HUES6 (cell line): ENCODE measurements at regions not wholly inside any gene's neighbourhood (a gene's known extent, or its start where the extent isn't known, plus 50 kb on each side); places are given as distances from the start of the nearest gene placed in this dataset.
"Not testable (repeated sequence)": the region's sequence is repeated elsewhere in the genome, so short reads cannot be mapped to it uniquely, and the experiment has no call there.

Source experiments
- H3K27ac ChIP-seq: 2 replicates; pipeline ENCODE4 v1.7.0; 2013; ENCODE audit warnings: low read depth, mild to moderate bottlenecking, low read length, inconsistent platforms
- H3K27me3 ChIP-seq: 2 replicates; pipeline ENCODE4 v1.6.1; 2013; ENCODE audit warnings: low read length; ENCODE audit not compliant: control insufficient read depth, insufficient read depth
- H3K36me3 ChIP-seq: 2 replicates; pipeline ENCODE4 v1.6.1; 2013; ENCODE audit warnings: low read length; ENCODE audit not compliant: control insufficient read depth, insufficient read depth
- H3K4me1 ChIP-seq: 2 replicates; pipeline ENCODE4 v1.6.1; 2013; ENCODE audit warnings: low read length; ENCODE audit not compliant: control insufficient read depth, insufficient read depth
- H3K4me3 ChIP-seq: 2 replicates; pipeline ENCODE4 v1.5.1; 2013; ENCODE audit warnings: low read depth, low read length
- H3K9ac ChIP-seq: one replicate; pipeline ENCODE4 v1.6.1; 2013; ENCODE audit warnings: mild to moderate bottlenecking, low read length
- H3K9me3 ChIP-seq: 2 replicates; pipeline ENCODE4 v1.6.1; 2013; ENCODE audit warnings: low read depth, low read length; ENCODE audit not compliant: control insufficient read depth, insufficient read depth

GRCh38 chr7:46759711-46760480, 822.0 kb downstream of the TNS3 start:
- Histone ChIP-seq H3K27me3 (no peaks in the 10 kb centered on the region), H3K9me3 (no peaks in the 10 kb centered on the region), H3K4me1 (peaks cover 4% of the 10 kb centered on the region; the same call in 1 of the 2 replicates), H3K27ac (no peak overlapping the region), H3K36me3 (no peaks in the 10 kb centered on the region), H3K4me3 (no peak overlapping the region), H3K9ac (no peak overlapping the region)

GRCh38 chr7:46756996-46757395, 824.9 kb downstream of the TNS3 start:
- Histone ChIP-seq H3K27me3 (no peaks in the 10 kb centered on the region), H3K36me3 (no peaks in the 10 kb centered on the region), H3K4me3 (no peak overlapping the region), H3K9ac (no peak overlapping the region), H3K27ac (no peak overlapping the region), H3K4me1 (peaks cover 4% of the 10 kb centered on the region; the same call in 1 of the 2 replicates), H3K9me3 (no peaks in the 10 kb centered on the region)

DNA sequence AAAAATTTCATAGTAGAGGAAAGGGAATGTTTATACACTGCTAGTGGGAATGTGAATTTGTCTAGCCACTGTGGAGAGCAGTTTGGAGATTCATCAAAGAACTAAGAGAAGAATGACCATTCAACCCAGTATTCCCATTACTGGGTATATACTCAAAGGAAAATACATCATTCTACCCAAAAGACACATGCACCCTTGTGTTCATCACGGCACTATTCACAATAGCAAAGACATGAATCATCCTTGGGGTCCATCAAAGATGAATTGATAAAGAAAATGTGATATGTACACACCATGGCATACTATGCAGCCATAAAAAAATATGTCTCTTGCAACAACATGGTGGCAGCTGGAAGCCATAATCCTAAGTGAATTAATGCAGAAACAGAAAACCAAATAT, 825.7 kb downstream of the TNS3 start:
- Histone ChIP-seq H3K27ac (no peak overlapping the region), H3K9ac (no peak overlapping the region)

DNA sequence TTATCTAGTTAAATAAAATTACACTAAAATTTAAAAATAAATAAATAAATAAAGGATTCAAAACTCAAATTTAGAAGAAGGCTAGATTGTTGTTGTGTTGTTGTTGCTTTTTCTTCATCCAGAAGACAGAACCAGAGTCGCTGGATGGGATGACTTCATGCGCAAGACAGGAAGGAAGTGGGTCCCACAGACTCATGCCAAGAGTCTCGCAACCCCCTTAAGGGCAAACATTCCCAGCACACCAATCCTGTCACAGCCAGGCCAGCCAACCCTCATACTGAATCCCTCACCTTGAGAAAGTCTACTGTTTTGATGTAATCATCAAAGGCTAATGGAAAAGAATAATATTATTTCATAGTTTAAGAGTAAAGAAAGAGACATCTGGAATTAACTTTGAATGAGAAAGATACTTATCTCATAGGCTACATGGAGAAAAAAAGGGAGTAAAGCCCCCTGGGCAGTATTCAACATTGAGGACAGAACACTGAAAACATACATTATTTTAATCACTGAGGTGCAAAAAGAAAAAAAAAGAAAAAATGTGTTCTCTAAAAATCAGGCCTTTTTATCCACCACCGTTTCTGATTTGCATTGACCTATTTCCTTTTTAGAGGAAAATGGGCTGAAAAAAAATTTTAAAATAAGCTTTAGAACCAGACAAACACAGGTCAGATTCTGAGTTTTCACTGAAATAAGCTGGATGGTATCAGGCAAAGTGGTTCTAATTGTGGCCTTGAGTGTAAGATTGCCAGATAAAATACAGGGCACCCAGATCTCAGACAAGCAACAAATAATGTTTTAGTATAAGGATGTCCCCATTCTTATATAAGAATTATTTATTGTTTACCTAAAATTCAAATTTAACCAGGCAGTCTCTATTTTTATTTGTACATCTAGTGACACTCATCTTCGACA, 826.5 kb downstream of the TNS3 start:
- no peaks in the 10 kb centered on the region for H3K36me3 ChIP-seq
- no peak overlapping the region for H3K27ac ChIP-seq
- peaks cover 4% of the 10 kb centered on the region; the same call in 1 of the 2 replicates for H3K4me1 ChIP-seq
- no peak overlapping the region for H3K9ac ChIP-seq
- H3K9me3 ChIP-seq: no peaks in the 10 kb centered on the region
- no peaks in the 10 kb centered on the region for H3K27me3 ChIP-seq
- no peak overlapping the region for H3K4me3 ChIP-seq

More for the DNA sequence above, 825.7 kb downstream of the TNS3 start:
- Histone ChIP-seq H3K4me1 (peaks cover 4% of the 10 kb centered on the region; the same call in 1 of the 2 replicates), H3K9me3 (no peaks in the 10 kb centered on the region), H3K36me3 (no peaks in the 10 kb centered on the region), H3K27me3 (no peaks in the 10 kb centered on the region), H3K4me3 (no peak overlapping the region)

- no peak overlapping the region for H3K27ac ChIP-seq
Observed at GRCh38 chr7:46754140-46754720, 827.7 kb downstream of the TNS3 start.

GRCh38 chr7:46753662-46754061, 828.2 kb downstream of the TNS3 start:
- no peaks in the 10 kb centered on the region for H3K9me3 ChIP-seq
- H3K36me3 ChIP-seq: no peaks in the 10 kb centered on the region
- no peak overlapping the region for H3K4me3 ChIP-seq
- no peak overlapping the region for H3K27ac ChIP-seq
- H3K27me3 ChIP-seq: no peaks in the 10 kb centered on the region
- peaks cover 4% of the 10 kb centered on the region; the same call in 1 of the 2 replicates for H3K4me1 ChIP-seq
- H3K9ac ChIP-seq: no peak overlapping the region

More at GRCh38 chr7:46754140-46754720, 827.7 kb downstream of the TNS3 start:
- Histone ChIP-seq H3K9ac (no peak overlapping the region), H3K9me3 (no peaks in the 10 kb centered on the region), H3K36me3 (no peaks in the 10 kb centered on the region), H3K27me3 (no peaks in the 10 kb centered on the region), H3K4me1 (peaks cover 4% of the 10 kb centered on the region; the same call in 1 of the 2 replicates), H3K4me3 (no peak overlapping the region)

- no peak overlapping the region for H3K27ac ChIP-seq
Observed at GRCh38 chr7:46752881-46753366, 829.0 kb downstream of the TNS3 start.

GRCh38 chr7:46751927-46752723, 829.8 kb downstream of the TNS3 start:
- H3K9ac ChIP-seq, H3K36me3 ChIP-seq, H3K9me3 ChIP-seq, H3K27ac ChIP-seq, H3K4me1 ChIP-seq, H3K4me3 ChIP-seq, H3K27me3 ChIP-seq: not testable (repeated sequence)

More at GRCh38 chr7:46752881-46753366, 829.0 kb downstream of the TNS3 start:
- Histone ChIP-seq H3K4me3 (no peak overlapping the region), H3K9me3 (no peaks in the 10 kb centered on the region), H3K27me3 (no peaks in the 10 kb centered on the region), H3K4me1 (peaks cover 4% of the 10 kb centered on the region; the same call in 1 of the 2 replicates), H3K9ac (no peak overlapping the region), H3K36me3 (no peaks in the 10 kb centered on the region)

GRCh38 chr7:46751471-46751870, 830.4 kb upstream of the IGFBP3 start:
- no peak overlapping the region for H3K9ac ChIP-seq
- no peak overlapping the region for H3K4me3 ChIP-seq
- no peaks in the 10 kb centered on the region for H3K27me3 ChIP-seq
- H3K27ac ChIP-seq: no peak overlapping the region
- H3K4me1 ChIP-seq: no peaks in the 10 kb centered on the region
- H3K9me3 ChIP-seq: no peaks in the 10 kb centered on the region
- H3K36me3 ChIP-seq: no peaks in the 10 kb centered on the region

GRCh38 chr7:46750321-46750865, 829.3 kb upstream of the IGFBP3 start:
- Histone ChIP-seq H3K4me3 (no peak overlapping the region), H3K4me1 (no peaks in the 10 kb centered on the region), H3K36me3 (no peaks in the 10 kb centered on the region), H3K27ac (no peak overlapping the region), H3K9ac (no peak overlapping the region), H3K9me3 (no peaks in the 10 kb centered on the region), H3K27me3 (no peaks in the 10 kb centered on the region)
